ENCODE measurements at regions not wholly inside any gene's neighbourhood (a gene's known extent, or its start where the extent isn't known, plus 50 kb on each side); places are given as distances from the start of the nearest gene placed in this dataset.

GRCh38 chr21:39105341-39105765 lies 77.9 kb downstream of the PSMG1 start:
- Histone ChIP-seq H3K36me3 (ENCODE audit: low read depth, low read length) (no peaks in the 10 kb centered on the region), H3K79me2 (ENCODE audit: low read length) (no peaks in the 10 kb centered on the region), H3F3A (ENCODE audit: low read length, unreplicated experiment) (no peaks in the 10 kb centered on the region), H3K4me2 (ENCODE audit: low read length) (no peak overlapping the region), H3K9me2 (replicated peaks; ENCODE audit: low read length) (no peaks in the 10 kb centered on the region), H3K9ac (ENCODE audit: low read length) (no peak overlapping the region), H4K20me1 (ENCODE audit: low read length) (no peaks in the 10 kb centered on the region), H3K4me3 (ENCODE audit: low read length) (no peak overlapping the region), H3K9me3 (ENCODE audit: low read length) (no peaks in the 10 kb centered on the region), H3K4me1 (ENCODE audit: insufficient read depth, low read length) (no peaks in the 10 kb centered on the region), H3K27me3 (ENCODE audit: low read length) (no peaks in the 10 kb centered on the region), H2AFZ (ENCODE audit: low read length) (no peak overlapping the region), H3K27ac (ENCODE audit: low read length) (no peak overlapping the region)
- POLR2A ChIA-PET (ENCODE audit: unreplicated experiment) = no interaction called here
- DNase-seq (no peak), ATAC-seq (no peak)
- intact Hi-C loops (cut with micrococcal nuclease) = no loop called here
- TF ChIP-seq EZH2phosphoT487 (IDR thresholded peaks at IDR 0.05; ENCODE audit: borderline replicate concordance, low read length) = no peak
- TF ChIP-seq, protein P1, sequence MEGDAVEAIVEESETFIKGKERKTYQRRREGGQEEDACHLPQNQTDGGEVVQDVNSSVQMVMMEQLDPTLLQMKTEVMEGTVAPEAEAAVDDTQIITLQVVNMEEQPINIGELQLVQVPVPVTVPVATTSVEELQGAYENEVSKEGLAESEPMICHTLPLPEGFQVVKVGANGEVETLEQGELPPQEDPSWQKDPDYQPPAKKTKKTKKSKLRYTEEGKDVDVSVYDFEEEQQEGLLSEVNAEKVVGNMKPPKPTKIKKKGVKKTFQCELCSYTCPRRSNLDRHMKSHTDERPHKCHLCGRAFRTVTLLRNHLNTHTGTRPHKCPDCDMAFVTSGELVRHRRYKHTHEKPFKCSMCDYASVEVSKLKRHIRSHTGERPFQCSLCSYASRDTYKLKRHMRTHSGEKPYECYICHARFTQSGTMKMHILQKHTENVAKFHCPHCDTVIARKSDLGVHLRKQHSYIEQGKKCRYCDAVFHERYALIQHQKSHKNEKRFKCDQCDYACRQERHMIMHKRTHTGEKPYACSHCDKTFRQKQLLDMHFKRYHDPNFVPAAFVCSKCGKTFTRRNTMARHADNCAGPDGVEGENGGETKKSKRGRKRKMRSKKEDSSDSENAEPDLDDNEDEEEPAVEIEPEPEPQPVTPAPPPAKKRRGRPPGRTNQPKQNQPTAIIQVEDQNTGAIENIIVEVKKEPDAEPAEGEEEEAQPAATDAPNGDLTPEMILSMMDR (conservative IDR thresholded peaks at IDR 0.05; ENCODE audit: low read depth, low read length) = no peak
- no peak for TF ChIP-seq EZH2 (IDR thresholded peaks at IDR 0.05; ENCODE audit: low read length, unreplicated experiment)
- CTCF ChIA-PET = no interaction called here
- BruUV-seq (replicated peaks) = no TSS peak

DNA sequence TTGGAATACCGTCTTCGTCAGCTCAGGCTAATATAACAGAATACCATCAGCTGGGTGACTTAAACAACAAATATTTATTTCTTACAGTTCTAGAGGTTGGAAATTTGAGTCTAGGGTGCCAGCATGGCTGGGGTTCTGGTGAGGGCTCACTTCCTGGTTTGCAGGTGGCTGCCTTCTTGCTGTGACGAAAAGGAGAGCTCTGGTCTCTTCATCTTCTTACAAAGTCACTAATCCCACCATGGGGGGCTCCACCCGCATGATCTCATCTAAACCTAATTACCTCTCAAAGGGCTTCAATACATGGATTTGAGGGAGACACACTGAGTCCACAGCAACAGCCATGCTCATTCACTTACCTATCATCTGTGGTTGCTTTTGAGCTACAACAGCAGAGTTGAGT lies 78.3 kb downstream of the PSMG1 start:
- H3K36me3 ChIP-seq (ENCODE audit: low read depth, low read length) = no peaks in the 10 kb centered on the region
- intact Hi-C loops (cut with micrococcal nuclease) = no loop called here
- H3F3A ChIP-seq (ENCODE audit: low read length, unreplicated experiment) = no peaks in the 10 kb centered on the region
- H3K4me2 ChIP-seq (ENCODE audit: low read length) = no peak overlapping the region
- no TSS peak for BruUV-seq (replicated peaks)
- no peaks in the 10 kb centered on the region for H4K20me1 ChIP-seq (ENCODE audit: low read length)
- no peak overlapping the region for H3K9ac ChIP-seq (ENCODE audit: low read length)
- ATAC-seq (no peak), DNase-seq (no peak)
- no peaks in the 10 kb centered on the region for H3K9me2 ChIP-seq (replicated peaks; ENCODE audit: low read length)
- no peaks in the 10 kb centered on the region for H3K4me1 ChIP-seq (ENCODE audit: insufficient read depth, low read length)
- no peaks in the 10 kb centered on the region for H3K79me2 ChIP-seq (ENCODE audit: low read length)
- H3K9me3 ChIP-seq (ENCODE audit: low read length) = no peaks in the 10 kb centered on the region
- no peaks in the 10 kb centered on the region for H3K27me3 ChIP-seq (ENCODE audit: low read length)
- POLR2A ChIA-PET (ENCODE audit: unreplicated experiment) = no interaction called here
- TF ChIP-seq, protein P1 (conservative IDR thresholded peaks at IDR 0.05; ENCODE audit: low read depth, low read length) = no peak
- TF ChIP-seq EZH2 (IDR thresholded peaks at IDR 0.05; ENCODE audit: low read length, unreplicated experiment) = no peak
- TF ChIP-seq EZH2phosphoT487 (IDR thresholded peaks at IDR 0.05; ENCODE audit: borderline replicate concordance, low read length) = no peak
- no peak overlapping the region for H3K27ac ChIP-seq (ENCODE audit: low read length)
- H2AFZ ChIP-seq (ENCODE audit: low read length) = no peak overlapping the region
- CTCF ChIA-PET = no interaction called here
- no peak overlapping the region for H3K4me3 ChIP-seq (ENCODE audit: low read length)

GRCh38 chr21:39103689-39104088 lies 79.6 kb downstream of the PSMG1 start:
- Histone ChIP-seq H2AFZ (ENCODE audit: low read length) (no peak overlapping the region), H3K9me3 (ENCODE audit: low read length) (no peaks in the 10 kb centered on the region), H4K20me1 (ENCODE audit: low read length) (no peaks in the 10 kb centered on the region), H3K9me2 (replicated peaks; ENCODE audit: low read length) (no peaks in the 10 kb centered on the region), H3K4me2 (ENCODE audit: low read length) (no peak overlapping the region), H3K27ac (ENCODE audit: low read length) (no peak overlapping the region), H3K27me3 (ENCODE audit: low read length) (no peaks in the 10 kb centered on the region), H3K9ac (ENCODE audit: low read length) (no peak overlapping the region), H3K79me2 (ENCODE audit: low read length) (no peaks in the 10 kb centered on the region), H3K4me1 (ENCODE audit: insufficient read depth, low read length) (no peaks in the 10 kb centered on the region), H3K4me3 (ENCODE audit: low read length) (no peak overlapping the region), H3K36me3 (ENCODE audit: low read depth, low read length) (no peaks in the 10 kb centered on the region), H3F3A (ENCODE audit: low read length, unreplicated experiment) (no peaks in the 10 kb centered on the region)
- ChIA-PET CTCF (no interaction called here), POLR2A (ENCODE audit: unreplicated experiment) (no interaction called here)
- TF ChIP-seq EZH2 (IDR thresholded peaks at IDR 0.05; ENCODE audit: low read length, unreplicated experiment) (no peak), EZH2phosphoT487 (IDR thresholded peaks at IDR 0.05; ENCODE audit: borderline replicate concordance, low read length) (no peak)
- TF ChIP-seq, protein P1 (conservative IDR thresholded peaks at IDR 0.05; ENCODE audit: low read depth, low read length) = no peak
- ATAC-seq = no peak
- DNase-seq = no peak
- intact Hi-C loops (cut with micrococcal nuclease) = no loop called here
- BruUV-seq (replicated peaks) = no TSS peak
